ENCODE measurements at regions not wholly inside any gene's neighbourhood (a gene's known extent, or its start where the extent isn't known, plus 50 kb on each side); places are given as distances from the start of the nearest gene placed in this dataset.

- no peak overlapping the region for H3K4me3 ChIP-seq (ENCODE audit: low read depth, low read length)
- no peak for TF ChIP-seq CTCF (IDR thresholded peaks at IDR 0.05; ENCODE audit: low read depth, low read length)
These were observed 77.6 kb upstream of the MAGI2 start for GRCh38 chr7:79531116-79531515.

- no peak overlapping the region for H3K4me3 ChIP-seq (ENCODE audit: low read depth, low read length)
- TF ChIP-seq CTCF (IDR thresholded peaks at IDR 0.05; ENCODE audit: low read depth, low read length): no peak
These were observed 76.4 kb upstream of the MAGI2 start for GRCh38 chr7:79529881-79530235.

GRCh38 chr7:79529214-79529880 is 75.9 kb upstream of the MAGI2 start:
- no peak for TF ChIP-seq CTCF (IDR thresholded peaks at IDR 0.05; ENCODE audit: low read depth, low read length)
- H3K4me3 ChIP-seq (ENCODE audit: low read depth, low read length): no peak overlapping the region

GRCh38 chr7:79528421-79528820 is 75.0 kb upstream of the MAGI2 start:
- H3K4me3 ChIP-seq (ENCODE audit: low read depth, low read length): no peak overlapping the region
- no peak for TF ChIP-seq CTCF (IDR thresholded peaks at IDR 0.05; ENCODE audit: low read depth, low read length)

GRCh38 chr7:79524048-79524447 is 70.6 kb upstream of the MAGI2 start:
- TF ChIP-seq CTCF (IDR thresholded peaks at IDR 0.05; ENCODE audit: low read depth, low read length): no peak
- H3K4me3 ChIP-seq (ENCODE audit: low read depth, low read length): no peak overlapping the region

GRCh38 chr7:79523436-79523835 is 70.0 kb upstream of the MAGI2 start:
- TF ChIP-seq CTCF (IDR thresholded peaks at IDR 0.05; ENCODE audit: low read depth, low read length): no peak
- H3K4me3 ChIP-seq (ENCODE audit: low read depth, low read length): no peak overlapping the region

- TF ChIP-seq CTCF (IDR thresholded peaks at IDR 0.05; ENCODE audit: low read depth, low read length): no peak
- no peak overlapping the region for H3K4me3 ChIP-seq (ENCODE audit: low read depth, low read length)
These were observed 67.1 kb upstream of the MAGI2 start for GRCh38 chr7:79520543-79520942.

Data from WI38 (cell line).